HK-2 (cell line): ENCODE measurements at regions not wholly inside any gene's neighbourhood (a gene's known extent, or its start where the extent isn't known, plus 50 kb on each side); places are given as distances from the start of the nearest gene placed in this dataset.
"Not testable (repeated sequence)": the region's sequence is repeated elsewhere in the genome, so short reads cannot be mapped to it uniquely, and the experiment has no call there.

Experiments
- DNase-seq: peaks from one replicate; pipeline ENCODE4 v3.0.0-alpha.2; 2018; ENCODE audit not compliant: unreplicated experiment

GRCh38 chr21:15311510-15311909, 246.7 kb upstream of the NRIP1 start:
- no peak for DNase-seq

- not testable (repeated sequence) for DNase-seq
Measured at GRCh38 chr21:15317034-15317433, 252.2 kb upstream of the NRIP1 start.

GRCh38 chr21:15319727-15320126, 254.9 kb upstream of the NRIP1 start:
- DNase-seq: no peak

- DNase-seq: no peak
Measured at GRCh38 chr21:15324542-15324941, 259.7 kb upstream of the NRIP1 start.

- DNase-seq: no peak
Measured at GRCh38 chr21:15326032-15326867, 261.4 kb upstream of the NRIP1 start.

GRCh38 chr21:15327637-15328265, 263.0 kb upstream of the NRIP1 start:
- DNase-seq: no peak

GRCh38 chr21:15329191-15329590, 264.4 kb upstream of the NRIP1 start:
- DNase-seq: no peak

- DNase-seq: no peak
Measured at GRCh38 chr21:15330872-15331271, 266.1 kb upstream of the NRIP1 start.

- no peak for DNase-seq
Measured at GRCh38 chr21:15332572-15332971, 267.8 kb upstream of the NRIP1 start.

GRCh38 chr21:15333136-15333710, 268.4 kb upstream of the NRIP1 start:
- no peak for DNase-seq

GRCh38 chr21:15333951-15334350, 269.2 kb upstream of the NRIP1 start:
- DNase-seq: no peak

GRCh38 chr21:15343066-15343465, 278.3 kb upstream of the NRIP1 start:
- no peak for DNase-seq

GRCh38 chr21:15352009-15352408, 287.2 kb upstream of the NRIP1 start:
- no peak for DNase-seq

- no peak for DNase-seq
Measured at GRCh38 chr21:15353546-15353945, 288.7 kb upstream of the NRIP1 start.

GRCh38 chr21:15354516-15354915, 289.7 kb upstream of the NRIP1 start:
- no peak for DNase-seq

- no peak for DNase-seq
Measured at GRCh38 chr21:15355066-15355465, 290.3 kb upstream of the NRIP1 start.

GRCh38 chr21:15359251-15359650, 294.5 kb upstream of the NRIP1 start:
- DNase-seq: no peak

GRCh38 chr21:15362458-15362857, 297.7 kb upstream of the NRIP1 start:
- DNase-seq: no peak

- DNase-seq: no peak
Measured at GRCh38 chr21:15363921-15364320, 299.1 kb upstream of the NRIP1 start.

- DNase-seq: no peak
Measured at GRCh38 chr21:15365751-15366392, 301.1 kb upstream of the NRIP1 start.

GRCh38 chr21:15366555-15366954, 301.8 kb upstream of the NRIP1 start:
- no peak for DNase-seq

- no peak for DNase-seq
Measured at GRCh38 chr21:15367061-15367626, 302.3 kb upstream of the NRIP1 start.
